Activated CD8-positive, alpha-beta memory T cell treated with anti-CD3 and anti-CD28 coated beads for 1 hour (primary cell): ENCODE measurements at regions not wholly inside any gene's neighbourhood (a gene's known extent, or its start where the extent isn't known, plus 50 kb on each side); places are given as distances from the start of the nearest gene placed in this dataset.
"Not testable (repeated sequence)": the region's sequence is repeated elsewhere in the genome, so short reads cannot be mapped to it uniquely, and the experiment has no call there.

Experiments used
- DNase-seq, 2 donors: peaks; one replicate each; pipeline ENCODE4 v3.0.0-alpha.2; 2020; ENCODE audit warnings: low read depth in 1 of 2; ENCODE audit errors: extremely low read depth in 1 of 2

GRCh38 chr3:176651622-176652021 lies 545.7 kb downstream of the TBL1XR1 start:
- no peak for DNase-seq

- DNase-seq: no peak
Measured at GRCh38 chr3:176650478-176650877, 546.8 kb downstream of the TBL1XR1 start.

- DNase-seq: no peak
Measured at GRCh38 chr3:176647987-176648386, 549.3 kb downstream of the TBL1XR1 start.

- no peak for DNase-seq
Measured at GRCh38 chr3:176633511-176633910, 563.8 kb downstream of the TBL1XR1 start.

- DNase-seq: no peak
Measured at GRCh38 chr3:176632925-176633324, 564.4 kb downstream of the TBL1XR1 start.

GRCh38 chr3:176631165-176631564 lies 566.1 kb downstream of the TBL1XR1 start:
- DNase-seq: no peak

GRCh38 chr3:176628101-176628639 lies 569.1 kb downstream of the TBL1XR1 start:
- DNase-seq: no peak

- DNase-seq: no peak
Measured at GRCh38 chr3:176623468-176624150, 573.7 kb downstream of the TBL1XR1 start.

- no peak for DNase-seq
Measured at GRCh38 chr3:176619833-176620232, 577.4 kb downstream of the TBL1XR1 start.

GRCh38 chr3:176615826-176616225 lies 581.5 kb downstream of the TBL1XR1 start:
- no peak for DNase-seq

- DNase-seq: no peak
Measured at GRCh38 chr3:176611703-176612102, 585.6 kb downstream of the TBL1XR1 start.

GRCh38 chr3:176609361-176609760 lies 587.9 kb downstream of the TBL1XR1 start:
- no peak for DNase-seq

GRCh38 chr3:176605553-176605952 lies 591.7 kb downstream of the TBL1XR1 start:
- DNase-seq: not testable (repeated sequence)

- no peak for DNase-seq
Measured at GRCh38 chr3:176595307-176595706, 602.0 kb downstream of the TBL1XR1 start.

GRCh38 chr3:176590722-176591121 lies 606.6 kb downstream of the TBL1XR1 start:
- DNase-seq: no peak

- DNase-seq: no peak
Measured at GRCh38 chr3:176587089-176587488, 610.2 kb downstream of the TBL1XR1 start.

- no peak for DNase-seq
Measured at GRCh38 chr3:176584413-176585176, 612.7 kb downstream of the TBL1XR1 start.

- DNase-seq: no peak
Measured at GRCh38 chr3:176583956-176584355, 613.3 kb downstream of the TBL1XR1 start.

GRCh38 chr3:176581589-176581988 lies 615.7 kb downstream of the TBL1XR1 start:
- no peak for DNase-seq

GRCh38 chr3:176579711-176580185 lies 617.5 kb downstream of the TBL1XR1 start:
- no peak for DNase-seq

GRCh38 chr3:176578316-176578715 lies 619.0 kb downstream of the TBL1XR1 start:
- DNase-seq: no peak

- no peak for DNase-seq
Measured at GRCh38 chr3:176577447-176577846, 619.8 kb downstream of the TBL1XR1 start.
